KBM-7 (cell line): ENCODE measurements at regions not wholly inside any gene's neighbourhood (a gene's known extent, or its start where the extent isn't known, plus 50 kb on each side); places are given as distances from the start of the nearest gene placed in this dataset.
"Not testable (repeated sequence)": the region's sequence is repeated elsewhere in the genome, so short reads cannot be mapped to it uniquely, and the experiment has no call there.

Experiments used
- DNase-seq: peaks from one replicate; pipeline ENCODE4 v3.0.0-alpha.2; 2015
- in situ Hi-C: fragments of 300-500 bp; cut with MboI; formaldehyde crosslinking; loops from 2 replicates; pipeline ENCODE4 v1.14.3; 2020; ENCODE audit warnings: low sequenced_read_pairs, low pct_unique_long_range_greater_than_20kb, mixed read lengths

DNA sequence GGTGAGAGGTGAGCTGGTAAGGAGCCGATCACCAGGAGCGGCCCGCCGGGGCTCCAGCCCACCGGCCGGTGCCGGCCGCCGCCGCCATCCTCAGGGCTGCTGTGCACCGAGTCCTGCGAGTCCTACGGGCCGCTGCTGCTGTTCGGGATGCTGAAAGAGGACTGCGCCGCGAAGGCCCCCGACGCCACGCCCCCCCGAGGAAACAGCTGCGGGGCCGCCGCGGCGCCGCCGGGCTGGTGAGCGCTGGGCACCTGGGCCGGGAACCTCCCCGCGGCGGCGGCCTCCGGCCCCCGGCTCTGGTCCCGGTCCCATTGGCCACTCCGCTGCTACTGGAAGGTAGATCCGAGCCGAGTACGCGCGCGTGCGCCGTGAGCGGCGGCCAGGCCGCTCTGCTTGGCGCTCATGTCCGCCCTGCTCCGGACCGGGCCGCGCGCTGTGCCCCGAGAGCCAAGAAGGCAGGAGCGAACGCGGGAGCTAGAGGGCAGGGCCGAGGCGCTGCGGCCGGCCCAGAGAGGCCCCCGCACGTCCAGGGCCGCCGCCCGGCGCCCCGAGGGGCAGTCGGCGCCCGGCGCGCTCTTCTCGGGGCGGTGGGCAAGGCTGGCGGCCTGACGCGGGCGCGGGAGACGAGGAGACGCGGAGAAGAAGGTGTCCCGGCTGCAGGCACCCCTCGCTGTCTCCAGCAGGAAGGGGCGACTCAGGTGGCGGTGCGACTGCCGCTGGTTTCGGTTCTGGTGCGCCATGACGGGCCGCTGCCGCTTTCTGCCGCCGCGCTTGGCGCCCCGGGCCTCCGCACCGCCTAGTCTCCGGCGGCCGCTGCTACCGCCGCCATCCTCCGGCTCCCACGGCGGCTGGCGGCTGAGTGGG is 121.3 kb upstream of the WIPF3 start:
- DNase-seq, result peak; percentile 57
- in situ Hi-C loops, result no loop called here

DNA sequence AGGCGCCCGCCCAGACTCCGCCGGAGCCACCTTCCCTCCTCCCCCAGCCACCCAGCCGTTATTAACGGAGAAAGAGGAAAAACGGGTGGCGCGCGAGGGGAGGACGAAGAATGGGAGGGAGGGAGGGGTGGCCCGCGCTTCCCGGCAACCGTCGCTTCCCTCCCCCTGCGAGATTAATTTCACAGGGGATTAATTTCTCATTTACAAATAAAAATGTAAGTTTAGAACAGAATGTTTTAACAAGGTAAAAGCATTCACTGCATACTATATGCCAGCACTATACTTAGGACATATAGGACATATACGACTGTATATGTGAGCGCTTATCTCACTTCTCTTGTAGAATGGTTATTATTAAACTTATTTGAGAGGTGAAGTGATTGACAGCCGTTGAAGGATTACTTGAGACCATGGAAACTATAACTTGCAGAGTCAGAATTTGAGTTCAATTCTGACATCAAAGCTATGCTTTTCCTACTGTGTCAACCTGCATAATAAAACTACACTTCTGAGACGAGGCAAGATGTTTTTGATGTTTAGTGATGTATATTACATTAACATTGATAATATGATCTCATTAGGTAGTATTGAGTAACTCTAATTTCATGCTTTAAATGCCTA is 120.5 kb upstream of the WIPF3 start:
- DNase-seq, result peak; percentile 20
- in situ Hi-C loops, result not testable (repeated sequence)

DNA sequence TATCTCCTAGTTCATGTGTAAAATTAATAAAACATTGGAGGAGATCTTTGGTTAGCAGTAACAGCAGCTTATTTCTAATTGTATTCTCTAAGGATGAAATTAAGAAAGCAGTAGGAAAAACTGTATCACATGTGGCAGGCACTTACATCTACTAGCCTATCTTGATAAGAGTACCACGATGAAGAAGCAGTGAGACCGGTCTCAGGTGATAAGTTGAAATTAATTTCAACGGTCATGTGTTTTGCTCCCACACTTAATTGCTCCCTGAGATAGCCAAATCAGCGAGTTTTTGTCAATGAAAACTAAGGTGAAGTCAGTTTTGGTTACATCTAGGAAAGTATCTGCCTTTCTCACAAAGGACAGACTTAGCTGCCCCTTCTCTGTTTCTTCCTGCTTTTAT is 115.8 kb upstream of the WIPF3 start:
- in situ Hi-C loops, DNase-seq: not testable (repeated sequence)

DNA sequence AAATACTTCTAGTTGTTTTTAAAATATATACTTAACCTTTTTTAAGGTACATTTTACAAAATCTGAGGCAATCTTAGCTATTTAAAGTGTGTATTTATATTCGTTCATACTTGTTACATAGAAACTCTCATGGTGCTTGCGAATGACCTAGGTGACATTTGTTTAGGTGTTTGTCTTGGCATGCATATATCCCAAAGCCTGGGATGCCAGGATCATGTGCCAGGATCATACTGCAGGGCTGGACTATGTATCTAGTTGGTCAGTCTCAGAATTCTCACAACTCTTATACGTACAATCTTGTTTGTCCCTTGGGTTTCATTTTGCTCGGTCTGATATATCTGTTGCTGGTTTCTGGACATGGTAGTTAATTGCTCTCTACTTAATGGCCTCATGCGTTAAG is 109.9 kb upstream of the WIPF3 start:
- DNase-seq, in situ Hi-C loops: not testable (repeated sequence)

DNA sequence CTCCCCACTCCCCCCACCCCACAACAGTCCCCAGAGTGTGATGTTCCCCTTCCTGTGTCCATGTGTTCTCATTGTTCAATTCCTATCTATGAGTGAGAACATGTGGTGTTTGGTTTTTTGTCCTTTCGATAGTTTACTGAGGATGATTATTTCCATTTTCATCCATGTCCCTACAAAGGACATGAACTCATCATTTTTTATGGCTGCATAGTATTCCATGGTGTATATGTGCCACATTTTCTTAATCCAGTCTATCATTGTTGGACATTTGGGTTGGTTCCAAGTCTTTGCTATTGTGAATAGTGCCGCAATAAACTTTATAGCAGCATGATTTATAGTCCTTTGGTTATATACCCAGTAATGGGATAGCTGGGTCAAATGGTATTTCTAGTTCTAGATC is 106.6 kb upstream of the WIPF3 start:
- in situ Hi-C loops, DNase-seq: not testable (repeated sequence)

DNA sequence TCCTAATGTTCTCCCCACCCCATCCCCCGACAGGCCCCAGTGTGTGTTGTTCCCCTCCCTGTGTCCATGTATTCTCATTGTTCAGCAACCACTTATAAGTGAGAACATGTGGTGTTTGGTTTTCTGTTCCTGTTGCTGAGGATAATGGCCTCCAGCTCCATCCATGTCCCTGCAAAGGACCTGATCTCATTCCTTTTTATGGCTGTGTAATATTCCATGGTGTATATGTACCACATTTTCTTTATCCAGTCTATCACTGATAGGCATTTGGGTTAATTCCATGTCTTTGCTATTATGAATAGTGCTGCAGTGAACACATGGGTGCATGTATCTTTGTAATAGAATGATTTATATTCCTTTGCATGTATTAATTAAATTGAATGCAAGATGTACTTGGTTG is 104.8 kb upstream of the WIPF3 start:
- DNase-seq, in situ Hi-C loops: not testable (repeated sequence)

DNA sequence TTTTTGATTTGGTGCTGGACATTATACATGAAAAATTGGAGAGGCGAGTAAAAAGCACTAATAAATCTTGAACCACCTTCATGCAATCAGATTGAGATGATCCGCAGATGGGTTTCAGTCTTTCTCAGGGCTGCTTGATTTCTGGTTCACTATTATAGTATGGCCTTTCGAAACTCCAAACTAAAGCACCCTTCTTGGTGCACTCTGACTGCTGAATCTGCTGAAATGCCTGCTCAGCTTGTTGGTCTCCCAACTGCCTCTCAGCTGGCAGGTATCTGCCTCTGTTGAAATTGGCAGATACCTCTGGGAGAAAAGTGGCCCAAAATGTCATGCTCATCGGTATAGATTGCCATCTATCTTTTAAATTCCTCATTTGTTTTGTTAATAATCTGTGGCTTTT is 102.5 kb upstream of the WIPF3 start:
- in situ Hi-C loops, DNase-seq: not testable (repeated sequence)

DNA sequence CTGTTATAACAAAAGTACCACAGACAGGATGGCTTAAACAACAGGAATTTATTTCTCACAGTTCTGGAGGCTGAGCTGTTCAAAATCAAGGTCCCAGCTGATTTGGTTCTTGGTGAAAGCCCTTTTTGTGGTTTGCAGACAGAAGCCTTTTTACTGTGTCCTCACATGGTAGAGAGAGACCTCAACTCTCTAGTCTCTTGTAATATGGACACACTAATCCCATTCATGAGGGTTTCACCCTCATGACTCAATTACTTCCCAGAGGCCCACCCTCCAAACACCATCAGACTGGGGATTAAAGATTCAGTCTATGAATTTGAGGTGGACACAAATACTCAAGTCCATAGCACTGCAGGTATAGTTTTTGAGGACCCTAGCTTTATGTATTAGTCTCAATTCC is 97.3 kb upstream of the WIPF3 start:
- in situ Hi-C loops, DNase-seq: not testable (repeated sequence)

DNA sequence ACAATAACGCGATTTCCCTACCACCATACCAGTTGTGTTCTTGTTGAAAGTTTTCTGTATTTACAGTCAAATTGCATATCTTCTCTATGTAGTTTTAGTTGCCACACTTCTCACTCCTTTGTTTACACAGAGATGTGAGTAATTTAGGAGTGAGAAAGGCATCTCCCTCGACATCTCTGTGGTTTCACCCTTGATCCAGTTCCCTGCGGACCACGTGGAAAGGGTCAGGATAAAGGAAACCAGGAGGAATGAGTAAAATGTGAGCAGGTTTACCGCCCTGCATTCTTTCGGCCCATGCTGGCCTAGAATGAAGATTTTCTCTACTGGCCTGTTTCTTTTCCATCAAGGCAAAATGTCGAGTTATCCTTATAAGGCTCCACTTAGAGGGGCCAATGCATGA is 83.2 kb upstream of the WIPF3 start:
- in situ Hi-C loops, DNase-seq: not testable (repeated sequence)

DNA sequence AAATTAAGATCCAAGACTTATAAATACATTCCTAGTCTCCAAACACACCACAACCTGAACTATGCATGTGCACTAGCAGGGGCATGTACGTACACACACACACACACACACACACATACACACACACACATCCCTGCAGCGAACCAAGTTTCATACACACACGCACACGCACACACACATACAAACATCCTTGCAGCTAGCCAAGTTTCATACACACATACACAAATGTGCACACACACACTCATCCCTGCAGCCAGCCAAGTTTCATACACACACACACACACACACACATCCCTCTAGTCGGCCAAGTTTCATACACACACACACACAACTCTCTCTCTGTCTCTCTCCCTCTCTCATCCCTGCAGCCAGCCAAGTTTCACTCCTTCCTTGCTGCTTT is 82.7 kb upstream of the WIPF3 start:
- in situ Hi-C loops, result no loop called here
- no peak for DNase-seq

DNA sequence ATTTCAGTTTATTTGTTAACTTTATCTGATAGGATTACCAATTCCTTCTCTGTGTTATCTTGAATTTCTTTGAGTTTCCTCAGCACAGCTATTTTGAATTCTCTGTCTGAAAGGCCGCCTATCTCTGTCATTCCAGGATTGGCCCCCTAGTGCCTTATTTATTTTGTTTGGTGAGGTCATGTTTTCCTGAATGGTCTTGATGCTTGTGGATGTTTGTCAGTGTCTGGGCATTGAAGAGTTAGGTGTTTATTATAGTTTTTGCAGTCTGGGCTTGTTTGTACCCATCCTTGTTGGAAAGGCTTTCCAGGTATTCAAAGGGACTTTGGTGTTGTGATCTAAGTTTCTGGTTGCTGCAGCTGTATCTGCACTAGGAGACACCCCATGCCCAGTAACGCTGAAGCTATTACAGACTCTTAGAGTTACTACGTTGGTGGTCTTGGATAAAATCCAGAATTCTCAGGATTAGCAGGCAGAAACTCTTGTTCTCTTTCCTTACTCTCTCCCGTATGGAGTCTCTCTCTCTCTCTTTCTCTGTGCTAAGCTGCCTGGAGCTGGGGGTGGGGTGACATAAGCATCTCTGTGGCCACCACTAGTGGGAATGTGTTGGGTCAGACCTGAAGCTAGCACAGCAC is 76.7 kb upstream of the WIPF3 start:
- DNase-seq, in situ Hi-C loops: not testable (repeated sequence)

DNA sequence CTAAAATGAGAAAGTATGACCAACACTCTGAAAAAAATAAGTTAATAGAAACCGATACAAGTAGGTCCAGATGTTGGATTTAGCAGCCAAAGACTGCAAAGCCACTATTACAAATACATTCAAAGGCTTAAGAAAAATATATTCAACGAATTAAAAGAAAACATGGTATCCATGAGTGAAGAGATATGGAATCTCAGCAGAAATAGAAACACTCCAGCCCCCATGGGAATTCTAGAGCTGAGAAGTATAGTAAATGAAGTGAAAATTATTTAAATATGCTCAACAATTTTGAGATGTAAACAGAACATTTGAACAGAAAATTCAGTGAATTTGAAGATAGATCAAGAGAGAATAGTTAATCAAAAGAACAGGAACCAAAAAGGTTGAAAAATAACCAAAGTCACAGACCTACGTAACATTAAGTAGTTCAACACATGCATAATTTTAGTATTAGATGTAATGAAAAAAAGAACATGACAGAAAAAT is 72.0 kb upstream of the WIPF3 start:
- in situ Hi-C loops, result no loop called here

DNA sequence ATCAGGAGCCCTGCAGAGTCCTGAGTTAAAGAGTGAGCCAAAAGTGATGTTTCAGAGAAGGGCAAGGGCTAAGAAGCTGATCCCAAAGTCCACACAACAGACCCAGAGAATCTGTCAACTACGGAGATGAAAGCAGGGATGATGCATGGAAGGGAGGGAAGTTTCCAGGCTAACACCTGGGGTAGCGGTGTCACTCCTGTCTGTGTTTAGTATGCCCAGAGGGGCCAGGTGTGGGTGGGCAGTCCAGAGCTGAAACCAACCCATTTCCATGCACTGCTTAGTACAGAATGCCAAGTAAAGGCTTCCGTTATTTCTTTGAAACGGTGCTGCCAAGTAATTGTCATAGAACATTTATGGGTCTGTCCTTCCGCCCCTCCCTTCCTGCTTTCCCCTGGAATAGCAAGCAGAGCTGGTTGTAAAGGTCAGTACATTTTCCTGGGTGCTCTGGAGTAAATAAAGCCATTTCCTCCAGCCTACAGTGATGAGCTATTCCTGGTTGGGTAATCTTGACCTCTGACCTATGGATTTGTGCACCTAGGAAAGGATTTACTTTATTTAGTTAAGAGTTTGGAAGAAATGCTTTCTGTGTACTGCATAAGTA is 58.6 kb upstream of the WIPF3 start:
- in situ Hi-C loops, DNase-seq: not testable (repeated sequence)

More for the DNA sequence above, 72.0 kb upstream of the WIPF3 start:
- DNase-seq, result no peak

DNA sequence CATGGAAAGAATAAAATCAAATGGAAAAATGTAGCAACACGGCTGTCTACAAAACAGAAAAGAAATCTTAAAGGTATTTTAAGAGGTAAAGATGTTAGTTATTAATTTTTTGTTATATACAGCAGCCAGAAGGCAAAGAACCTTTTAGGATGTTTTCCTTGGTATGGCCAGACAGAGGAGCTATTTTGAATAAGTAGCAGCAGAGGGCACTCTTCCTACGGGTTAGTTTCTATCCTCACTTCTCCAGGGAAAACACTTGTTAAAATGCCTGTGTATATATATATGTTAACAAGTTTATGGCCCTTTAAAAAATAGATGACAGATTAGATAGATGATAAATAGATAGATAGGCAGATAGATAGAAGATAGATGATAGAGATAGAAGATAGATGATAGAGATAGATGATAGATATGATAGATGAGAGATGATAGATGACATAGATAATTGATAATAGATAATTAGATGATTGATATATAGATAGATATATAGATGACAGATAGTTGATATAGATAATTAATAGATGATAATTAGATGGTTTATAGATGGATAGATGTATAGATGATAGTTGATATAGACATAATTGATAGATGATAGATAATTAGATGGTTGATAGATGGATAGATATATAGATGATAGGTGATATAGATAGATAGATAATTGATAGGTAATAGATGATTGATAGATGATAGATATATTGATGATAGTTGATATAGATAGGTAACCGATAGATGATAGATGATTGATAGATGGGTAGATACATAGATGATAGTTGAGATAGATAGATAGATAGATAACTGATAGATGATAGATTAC is 57.8 kb upstream of the WIPF3 start:
- in situ Hi-C loops, result no loop called here
- peak; percentile 47 for DNase-seq

DNA sequence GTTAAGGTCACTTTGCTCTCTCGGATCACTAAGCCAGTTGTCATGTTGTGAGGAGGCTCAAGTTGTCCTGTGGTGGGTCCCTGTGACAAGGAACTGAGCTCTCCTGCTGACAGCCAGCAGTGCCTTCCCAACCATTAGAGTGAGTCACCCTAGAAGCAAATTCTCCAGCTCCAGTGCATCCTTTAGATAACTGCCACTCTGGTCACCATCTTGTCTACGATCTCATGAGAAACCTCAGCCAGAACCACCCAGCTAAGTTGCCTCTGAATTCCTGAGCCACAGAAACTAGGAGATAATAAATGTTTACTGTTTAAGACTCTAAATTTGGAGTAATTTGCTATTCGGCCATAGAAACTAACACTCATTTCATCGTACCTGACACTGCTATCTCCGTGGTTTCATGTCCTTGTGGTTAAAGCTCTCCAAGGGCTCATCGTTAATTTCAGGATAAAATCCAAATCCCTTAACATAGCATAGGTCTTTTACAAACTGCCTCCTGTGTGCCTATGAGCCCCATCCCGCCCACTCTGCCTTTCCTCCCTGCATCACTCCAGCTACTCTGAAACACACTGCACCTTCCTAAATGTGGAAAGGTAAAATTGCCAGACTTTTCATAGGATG is 56.5 kb upstream of the WIPF3 start:
- in situ Hi-C loops, result no loop called here
- no peak for DNase-seq

DNA sequence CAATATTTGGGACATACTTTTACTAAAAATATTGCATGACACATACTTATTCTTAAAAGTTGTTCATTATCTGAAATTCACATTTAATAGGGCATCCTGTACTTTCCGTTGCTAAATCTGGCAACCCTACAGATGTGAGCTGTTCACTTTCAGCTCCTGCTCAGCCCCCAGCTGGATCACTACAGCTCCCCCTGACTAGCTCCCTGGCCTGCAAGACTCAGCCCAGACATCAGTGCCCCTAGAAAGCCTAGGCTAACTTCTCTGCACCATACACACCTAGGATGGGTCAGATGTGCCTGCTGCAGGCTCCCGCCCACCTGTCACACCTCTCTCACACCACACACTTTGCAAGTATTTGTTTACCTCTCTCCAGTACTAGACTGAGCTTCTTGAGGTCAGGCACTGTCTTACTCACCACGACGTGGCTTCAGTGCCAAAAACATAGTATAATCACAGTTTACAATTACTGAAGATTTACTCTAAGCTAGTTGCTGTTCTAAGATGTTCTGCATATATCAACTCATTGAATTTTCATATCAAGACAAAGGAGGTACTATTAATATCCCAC is 55.9 kb upstream of the WIPF3 start:
- in situ Hi-C loops, result not testable (repeated sequence)

DNA sequence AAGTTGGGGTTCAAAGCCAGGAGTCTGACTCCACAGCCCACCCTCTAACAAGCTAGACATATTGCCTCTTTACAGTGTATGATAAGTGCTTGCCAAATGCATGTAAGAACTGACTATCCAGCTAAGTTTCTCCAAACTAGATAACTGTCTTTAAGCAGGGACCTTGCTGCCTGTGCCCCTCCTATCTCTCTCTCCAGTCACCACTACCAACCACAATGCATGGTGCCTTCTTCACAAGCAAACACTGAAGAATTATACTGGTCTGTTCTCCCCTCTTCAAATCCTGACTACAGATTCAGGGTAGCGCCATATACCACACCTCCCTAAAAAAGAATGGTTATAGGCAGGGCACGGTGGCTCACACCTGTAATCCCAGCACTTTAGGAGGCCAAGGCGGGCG is 55.3 kb upstream of the WIPF3 start:
- in situ Hi-C loops, DNase-seq: not testable (repeated sequence)

More for the DNA sequence above, 55.9 kb upstream of the WIPF3 start:
- DNase-seq, result not testable (repeated sequence)

DNA sequence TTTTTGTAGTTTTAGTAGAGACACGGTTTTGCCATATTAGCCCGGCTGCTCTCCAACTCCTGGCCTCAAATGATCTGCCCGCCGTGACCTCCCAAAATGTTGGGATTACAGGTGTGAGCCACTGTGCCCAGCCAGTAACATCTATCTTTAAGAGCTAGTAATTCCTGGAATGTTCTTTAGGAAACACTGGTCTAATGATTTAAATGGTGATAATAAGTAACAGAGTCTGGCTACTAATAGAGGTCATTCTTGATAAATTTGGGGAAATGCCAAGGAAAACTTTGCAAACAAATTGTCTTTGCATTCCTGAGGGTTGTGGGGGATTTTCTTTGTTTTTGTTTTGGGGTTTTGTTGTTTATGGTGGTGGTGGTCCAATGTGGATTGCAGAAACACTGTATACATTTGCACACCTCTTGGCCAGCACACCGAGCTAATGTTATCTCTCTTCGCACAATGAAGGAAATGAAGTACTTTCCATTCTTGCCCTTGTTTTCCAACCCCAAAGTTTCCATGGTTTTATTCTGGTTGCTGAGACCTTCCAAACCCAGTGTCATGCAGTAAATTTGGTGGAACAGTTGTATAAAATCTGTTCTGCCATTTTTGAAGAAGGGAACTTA is 51.3 kb upstream of the WIPF3 start:
- in situ Hi-C loops, result no loop called here

More for the DNA sequence above, 51.3 kb upstream of the WIPF3 start:
- no peak for DNase-seq
